ENCODE measurements at regions not wholly inside any gene's neighbourhood (a gene's known extent, or its start where the extent isn't known, plus 50 kb on each side); places are given as distances from the start of the nearest gene placed in this dataset.

GRCh38 chr5:5066276-5067186 is 73.6 kb upstream of the ADAMTS16 start:
- intact Hi-C loops (cut with DNase I) = no loop called here
- 31 to 37% methylated on average over 6 of the region's 6 CpGs for WGBS, 2 donors
- Histone ChIP-seq H3K36me3 (no peaks in the 10 kb centered on the region), H3K4me1 (no peaks in the 10 kb centered on the region), H3K4me3 (no peak overlapping the region), H3K27ac (peak overlapping the region; percentile 36 to 68 (median 55)), H3K27me3 (no peaks in the 10 kb centered on the region), H3K9me3 (no peaks in the 10 kb centered on the region)
- peak in 4 of 6 donors; percentile 23 to 59 (median 40) for DNase-seq
- FAIRE-seq = no peak
- TF ChIP-seq CTCF (IDR thresholded peaks at IDR 0.05) = no peak
- peak; percentile 69 to 80 (median 74) for ATAC-seq

- Histone ChIP-seq H3K4me3 (no peak overlapping the region), H3K27me3 (no peaks in the 10 kb centered on the region), H3K27ac (no peak overlapping the region), H3K4me1 (no peaks in the 10 kb centered on the region), H3K36me3 (no peaks in the 10 kb centered on the region), H3K9me3 (no peaks in the 10 kb centered on the region)
- FAIRE-seq = no peak
- TF ChIP-seq CTCF (IDR thresholded peaks at IDR 0.05) = no peak
- ATAC-seq = no peak
- 18 to 30% methylated on average over 5 of the region's 5 CpGs for WGBS, 2 donors
- intact Hi-C loops (cut with DNase I) = no loop called here
- DNase-seq = no peak
Observed at GRCh38 chr5:5069851-5070250, 70.3 kb upstream of the ADAMTS16 start.

- 48 to 70% methylated on average over 5 of the region's 5 CpGs for WGBS, 2 donors
- ATAC-seq (no peak), DNase-seq (no peak), FAIRE-seq (no peak)
- no peaks in the 10 kb centered on the region for H3K4me1 ChIP-seq
- intact Hi-C loops (cut with DNase I) = no loop called here
- TF ChIP-seq CTCF (IDR thresholded peaks at IDR 0.05) = no peak
- H3K9me3 ChIP-seq = no peaks in the 10 kb centered on the region
- H3K4me3 ChIP-seq = no peak overlapping the region
- H3K36me3 ChIP-seq = no peaks in the 10 kb centered on the region
- H3K27me3 ChIP-seq = no peaks in the 10 kb centered on the region
- no peak overlapping the region for H3K27ac ChIP-seq
Observed at GRCh38 chr5:5071554-5071953, 68.6 kb upstream of the ADAMTS16 start.

- Histone ChIP-seq H3K27me3 (no peaks in the 10 kb centered on the region), H3K4me3 (no peak overlapping the region), H3K36me3 (no peaks in the 10 kb centered on the region), H3K4me1 (no peaks in the 10 kb centered on the region), H3K27ac (no peak overlapping the region), H3K9me3 (no peaks in the 10 kb centered on the region)
- no peak for TF ChIP-seq CTCF (IDR thresholded peaks at IDR 0.05)
- DNase-seq = no peak
- no peak for FAIRE-seq
- no peak for ATAC-seq
- WGBS, 2 donors = 49 to 58% methylated on average over 1 of the region's 1 CpG
- intact Hi-C loops (cut with DNase I) = no loop called here
Observed at GRCh38 chr5:5077236-5077635, 62.9 kb upstream of the ADAMTS16 start.

Measured in pancreas (tissue), 10 donors.